ENCODE measurements at regions not wholly inside any gene's neighbourhood (a gene's known extent, or its start where the extent isn't known, plus 50 kb on each side); places are given as distances from the start of the nearest gene placed in this dataset.
"Not testable (repeated sequence)": the region's sequence is repeated elsewhere in the genome, so short reads cannot be mapped to it uniquely, and the experiment has no call there.

DNA sequence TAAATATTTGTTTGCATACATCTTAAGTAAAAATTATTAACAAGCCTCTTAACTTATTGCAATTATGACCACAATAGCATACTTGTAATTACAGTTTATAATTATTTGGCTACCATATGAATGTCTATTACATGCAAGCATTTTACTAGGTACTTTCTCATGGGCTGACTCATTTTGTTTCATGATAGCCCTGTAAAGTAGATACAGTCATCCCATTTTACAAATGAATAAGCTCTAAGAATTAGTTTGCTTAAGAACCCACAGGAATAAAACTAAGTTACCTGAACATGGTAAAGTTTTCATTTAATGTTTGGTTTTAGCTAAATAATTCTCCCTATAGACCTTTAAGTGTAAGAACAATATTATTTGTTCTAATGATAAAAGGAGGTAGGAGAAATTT, 126.6 kb upstream of the IZUMO3 start:
- peaks cover 0 to 3% (median 0%) of the 10 kb centered on the region in 5 experiments for H3K9me3 ChIP-seq (ENCODE audit: control extremely low read depth in 1 of 5, control insufficient read depth in 4 of 5, insufficient read depth in 2 of 5, low read depth in 1 of 5, low read length in 4 of 5)
- H3K36me3 ChIP-seq (ENCODE audit: control insufficient read depth in 4 of 4, insufficient read depth in 4 of 4, low read length in 3 of 4): no peaks in the 10 kb centered on the region
- H3K27ac ChIP-seq (ENCODE audit: insufficient read depth in 1 of 2, low read depth in 1 of 2, low read length in 2 of 2, poor library complexity in 1 of 2, severe bottlenecking in 2 of 2): no peak overlapping the region
- H3K4me3 ChIP-seq (ENCODE audit: control insufficient read depth in 1 of 7, extremely low read depth in 1 of 7, insufficient read depth in 4 of 7, low read depth in 2 of 7, low read length in 6 of 7): no peak overlapping the region
- DNase-seq: no peak
- ChIA-PET CTCF (no interaction called here), POLR2A (no interaction called here)
- no peaks in the 10 kb centered on the region for H3K27me3 ChIP-seq (replicated peaks in 2 of 5; ENCODE audit: control insufficient read depth in 4 of 5, insufficient read depth in 5 of 5, low read length in 4 of 5)
- H3K4me1 ChIP-seq (ENCODE audit: control extremely low read depth in 1 of 4, control insufficient read depth in 4 of 4, insufficient read depth in 4 of 4, low read length in 3 of 4): no peaks in the 10 kb centered on the region

DNA sequence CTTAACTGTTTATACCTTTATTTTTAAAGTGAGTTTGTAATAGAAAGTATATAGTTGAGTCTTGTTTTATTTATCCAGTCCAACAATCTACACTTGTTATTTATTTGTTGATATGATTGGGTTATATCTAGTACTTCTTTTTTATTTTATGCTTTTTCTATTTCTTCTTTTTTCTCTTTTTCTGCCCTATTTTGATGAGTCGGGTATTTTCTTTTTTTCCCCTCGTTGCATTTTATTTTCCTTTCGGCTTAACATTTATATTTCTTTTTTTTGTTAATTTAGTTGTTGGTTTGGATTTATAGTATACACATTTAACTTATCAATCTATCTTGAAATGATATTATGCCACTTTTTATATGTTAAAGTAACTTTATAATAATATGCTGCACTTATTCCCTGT, 111.7 kb upstream of the IZUMO3 start:
- CTCF ChIA-PET: no interaction called here
- H3K4me1 ChIP-seq (ENCODE audit: control extremely low read depth in 1 of 4, control insufficient read depth in 4 of 4, insufficient read depth in 4 of 4, low read length in 3 of 4): no peaks in the 10 kb centered on the region
- DNase-seq: no peak
- no peaks in the 10 kb centered on the region for H3K36me3 ChIP-seq (ENCODE audit: control insufficient read depth in 4 of 4, insufficient read depth in 4 of 4, low read length in 3 of 4)
- WGBS (ENCODE audit: insufficient coverage): no CpG with 5 or more reads among the region's 3 CpGs
- no peaks in the 10 kb centered on the region for H3K9me3 ChIP-seq (ENCODE audit: control extremely low read depth in 1 of 5, control insufficient read depth in 4 of 5, insufficient read depth in 2 of 5, low read depth in 1 of 5, low read length in 4 of 5)
- H3K27me3 ChIP-seq (replicated peaks in 2 of 5; ENCODE audit: control insufficient read depth in 4 of 5, insufficient read depth in 5 of 5, low read length in 4 of 5): no peaks in the 10 kb centered on the region
- H3K27ac ChIP-seq (ENCODE audit: insufficient read depth in 1 of 2, low read depth in 1 of 2, low read length in 2 of 2, poor library complexity in 1 of 2, severe bottlenecking in 2 of 2): no peak overlapping the region
- H3K4me3 ChIP-seq (ENCODE audit: control insufficient read depth in 1 of 7, extremely low read depth in 1 of 7, insufficient read depth in 4 of 7, low read depth in 2 of 7, low read length in 6 of 7): no peak overlapping the region
- POLR2A ChIA-PET: no interaction called here

DNA sequence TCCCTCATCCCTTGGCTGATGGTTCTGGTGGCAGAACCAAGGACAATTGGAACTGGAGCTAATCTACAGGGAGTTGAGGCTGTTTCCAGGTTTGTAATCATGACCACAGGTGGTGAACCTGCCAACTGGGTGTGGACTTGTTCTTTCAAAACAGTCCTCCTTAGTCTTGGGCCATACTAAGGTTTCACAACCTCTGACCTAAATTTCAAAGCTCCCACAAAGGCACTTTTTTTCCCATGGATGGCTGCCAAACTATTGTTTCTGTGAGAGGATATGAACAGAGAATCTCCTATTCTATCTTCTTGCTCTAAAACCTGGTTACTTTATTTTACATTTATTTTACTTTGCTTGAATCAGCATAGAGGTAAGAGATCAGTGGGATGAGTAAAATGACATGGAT, 106.5 kb upstream of the IZUMO3 start:
- H3K4me1 ChIP-seq (ENCODE audit: control extremely low read depth in 1 of 4, control insufficient read depth in 4 of 4, insufficient read depth in 4 of 4, low read length in 3 of 4): no peaks in the 10 kb centered on the region
- no peaks in the 10 kb centered on the region for H3K36me3 ChIP-seq (ENCODE audit: control insufficient read depth in 4 of 4, insufficient read depth in 4 of 4, low read length in 3 of 4)
- H3K4me3 ChIP-seq (ENCODE audit: control insufficient read depth in 1 of 7, extremely low read depth in 1 of 7, insufficient read depth in 4 of 7, low read depth in 2 of 7, low read length in 6 of 7): no peak overlapping the region
- POLR2A ChIA-PET: no interaction called here
- peaks cover 0 to 15% (median 5%) of the 10 kb centered on the region in 5 experiments for H3K9me3 ChIP-seq (ENCODE audit: control extremely low read depth in 1 of 5, control insufficient read depth in 4 of 5, insufficient read depth in 2 of 5, low read depth in 1 of 5, low read length in 4 of 5)
- no peaks in the 10 kb centered on the region for H3K27me3 ChIP-seq (replicated peaks in 2 of 5; ENCODE audit: control insufficient read depth in 4 of 5, insufficient read depth in 5 of 5, low read length in 4 of 5)
- H3K27ac ChIP-seq (ENCODE audit: insufficient read depth in 1 of 2, low read depth in 1 of 2, low read length in 2 of 2, poor library complexity in 1 of 2, severe bottlenecking in 2 of 2): no peak overlapping the region
- CTCF ChIA-PET: no interaction called here
- DNase-seq: no peak

DNA sequence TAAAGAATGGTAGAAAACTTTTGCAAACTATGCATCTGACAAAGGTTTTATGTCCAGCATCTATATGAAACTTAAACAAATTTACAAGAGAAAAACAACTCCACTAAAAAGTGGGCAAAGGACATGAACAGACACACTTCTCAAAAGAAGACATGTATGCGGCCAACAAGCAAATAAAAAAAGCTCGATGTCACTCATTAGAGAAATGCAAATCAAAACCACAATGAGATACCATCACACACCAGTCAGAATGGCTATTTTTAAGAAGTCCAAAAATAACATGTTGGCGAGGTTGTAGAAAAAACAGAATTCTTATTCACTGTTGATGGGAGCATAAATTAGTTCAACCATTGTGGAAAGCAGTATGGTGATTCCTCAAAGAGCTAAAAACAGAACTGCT, 83.1 kb upstream of the IZUMO3 start:
- H3K36me3 ChIP-seq (ENCODE audit: control insufficient read depth in 4 of 4, insufficient read depth in 4 of 4, low read length in 3 of 4); H3K27me3 ChIP-seq (replicated peaks in 2 of 5; ENCODE audit: control insufficient read depth in 4 of 5, insufficient read depth in 5 of 5, low read length in 4 of 5); CTCF ChIA-PET; POLR2A ChIA-PET; H3K4me3 ChIP-seq (ENCODE audit: control insufficient read depth in 1 of 7, extremely low read depth in 1 of 7, insufficient read depth in 4 of 7, low read depth in 2 of 7, low read length in 6 of 7); DNase-seq; H3K9me3 ChIP-seq (ENCODE audit: control extremely low read depth in 1 of 5, control insufficient read depth in 4 of 5, insufficient read depth in 2 of 5, low read depth in 1 of 5, low read length in 4 of 5); H3K27ac ChIP-seq (ENCODE audit: insufficient read depth in 1 of 2, low read depth in 1 of 2, low read length in 2 of 2, poor library complexity in 1 of 2, severe bottlenecking in 2 of 2); H3K4me1 ChIP-seq (ENCODE audit: control extremely low read depth in 1 of 4, control insufficient read depth in 4 of 4, insufficient read depth in 4 of 4, low read length in 3 of 4): not testable (repeated sequence)
- WGBS (ENCODE audit: insufficient coverage): 72% methylated on average over 2 of the region's 3 CpGs

DNA sequence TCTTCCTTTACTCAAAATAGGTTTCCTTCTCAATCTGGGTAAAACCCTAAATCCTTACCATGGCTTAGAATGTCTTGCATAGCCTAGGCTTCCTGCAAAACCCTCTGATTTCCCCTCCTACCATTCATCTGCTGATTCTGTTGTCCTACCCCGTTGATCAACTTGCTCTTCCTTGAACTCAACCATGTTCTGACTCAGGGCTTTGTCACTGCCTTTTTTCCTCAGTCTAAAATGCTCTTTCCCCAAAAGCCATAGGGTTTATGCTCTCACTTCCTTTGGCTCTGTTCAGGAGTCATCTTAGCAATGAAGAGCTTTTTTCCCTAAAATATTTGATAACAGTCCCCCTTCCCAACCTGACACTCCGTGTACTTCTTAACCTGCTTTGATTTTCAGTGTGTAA, 79.4 kb upstream of the IZUMO3 start:
- ChIA-PET CTCF (no interaction called here), POLR2A (no interaction called here)
- H3K27me3 ChIP-seq (replicated peaks in 2 of 5; ENCODE audit: control insufficient read depth in 4 of 5, insufficient read depth in 5 of 5, low read length in 4 of 5): no peaks in the 10 kb centered on the region
- H3K27ac ChIP-seq (ENCODE audit: insufficient read depth in 1 of 2, low read depth in 1 of 2, low read length in 2 of 2, poor library complexity in 1 of 2, severe bottlenecking in 2 of 2): no peak overlapping the region
- H3K4me1 ChIP-seq (ENCODE audit: control extremely low read depth in 1 of 4, control insufficient read depth in 4 of 4, insufficient read depth in 4 of 4, low read length in 3 of 4): peaks cover 0 to 12% (median 2%) of the 10 kb centered on the region in 4 experiments
- no peaks in the 10 kb centered on the region for H3K36me3 ChIP-seq (ENCODE audit: control insufficient read depth in 4 of 4, insufficient read depth in 4 of 4, low read length in 3 of 4)
- no peaks in the 10 kb centered on the region for H3K9me3 ChIP-seq (ENCODE audit: control extremely low read depth in 1 of 5, control insufficient read depth in 4 of 5, insufficient read depth in 2 of 5, low read depth in 1 of 5, low read length in 4 of 5)
- WGBS (ENCODE audit: insufficient coverage): 67% methylated on average over 1 of the region's 2 CpGs
- no peak overlapping the region for H3K4me3 ChIP-seq (ENCODE audit: control insufficient read depth in 1 of 7, extremely low read depth in 1 of 7, insufficient read depth in 4 of 7, low read depth in 2 of 7, low read length in 6 of 7)
- no peak for DNase-seq

DNA sequence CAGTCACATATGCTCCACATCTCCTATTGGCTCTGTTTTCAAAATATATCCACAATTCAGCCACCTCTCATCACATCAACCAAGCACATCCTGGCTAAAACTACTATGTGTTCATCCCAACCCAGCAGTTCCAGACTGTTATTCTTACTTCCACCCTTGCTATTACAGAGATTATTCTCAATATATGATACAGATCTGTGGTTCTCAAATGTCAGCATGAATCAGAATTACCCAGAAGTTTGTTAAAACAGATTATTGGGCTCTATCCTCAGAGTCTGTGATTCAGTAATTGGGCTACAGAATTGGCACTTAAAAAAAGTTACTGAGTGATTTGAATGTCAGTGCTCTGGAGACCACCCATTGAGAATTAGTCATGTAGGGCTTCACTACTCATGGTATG, 78.8 kb upstream of the IZUMO3 start:
- ChIA-PET POLR2A (interaction anchor here (0.6 kb wide), 1 partner anchor 219 kb away, joined by 3 read pairs; no protein-coding TSS in a partner anchor), CTCF (no interaction called here)
- Histone ChIP-seq H3K4me1 (ENCODE audit: control extremely low read depth in 1 of 4, control insufficient read depth in 4 of 4, insufficient read depth in 4 of 4, low read length in 3 of 4) (peaks cover 0 to 12% (median 2%) of the 10 kb centered on the region in 4 experiments), H3K27ac (ENCODE audit: insufficient read depth in 1 of 2, low read depth in 1 of 2, low read length in 2 of 2, poor library complexity in 1 of 2, severe bottlenecking in 2 of 2) (no peak overlapping the region), H3K4me3 (ENCODE audit: control insufficient read depth in 1 of 7, extremely low read depth in 1 of 7, insufficient read depth in 4 of 7, low read depth in 2 of 7, low read length in 6 of 7) (no peak overlapping the region), H3K36me3 (ENCODE audit: control insufficient read depth in 4 of 4, insufficient read depth in 4 of 4, low read length in 3 of 4) (no peaks in the 10 kb centered on the region), H3K9me3 (ENCODE audit: control extremely low read depth in 1 of 5, control insufficient read depth in 4 of 5, insufficient read depth in 2 of 5, low read depth in 1 of 5, low read length in 4 of 5) (no peaks in the 10 kb centered on the region), H3K27me3 (replicated peaks in 2 of 5; ENCODE audit: control insufficient read depth in 4 of 5, insufficient read depth in 5 of 5, low read length in 4 of 5) (no peaks in the 10 kb centered on the region)
- DNase-seq: no peak

DNA sequence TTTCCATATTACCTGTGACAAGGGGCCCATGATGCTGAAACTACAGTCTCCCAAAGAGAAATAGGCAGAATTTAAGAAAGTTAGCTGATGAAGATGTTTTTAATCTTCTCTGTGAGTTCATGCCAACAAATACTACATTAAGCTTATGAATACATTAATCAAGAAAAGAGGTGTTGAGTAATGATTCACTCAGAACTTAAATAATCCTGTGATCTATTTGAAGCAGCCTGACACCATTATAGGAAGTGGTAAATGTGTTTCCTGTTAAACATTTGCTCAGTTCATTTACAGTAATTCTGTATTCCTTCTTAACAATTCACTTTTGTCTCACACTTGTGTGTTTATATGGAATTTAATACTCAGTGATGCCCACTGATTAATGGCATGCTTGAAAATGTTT, 75.0 kb upstream of the IZUMO3 start:
- Histone ChIP-seq H3K4me1 (ENCODE audit: control extremely low read depth in 1 of 4, control insufficient read depth in 4 of 4, insufficient read depth in 4 of 4, low read length in 3 of 4) (peaks cover 0 to 12% (median 2%) of the 10 kb centered on the region in 4 experiments), H3K36me3 (ENCODE audit: control insufficient read depth in 4 of 4, insufficient read depth in 4 of 4, low read length in 3 of 4) (no peaks in the 10 kb centered on the region), H3K9me3 (ENCODE audit: control extremely low read depth in 1 of 5, control insufficient read depth in 4 of 5, insufficient read depth in 2 of 5, low read depth in 1 of 5, low read length in 4 of 5) (no peaks in the 10 kb centered on the region), H3K27me3 (replicated peaks in 2 of 5; ENCODE audit: control insufficient read depth in 4 of 5, insufficient read depth in 5 of 5, low read length in 4 of 5) (no peaks in the 10 kb centered on the region), H3K27ac (ENCODE audit: insufficient read depth in 1 of 2, low read depth in 1 of 2, low read length in 2 of 2, poor library complexity in 1 of 2, severe bottlenecking in 2 of 2) (no peak overlapping the region), H3K4me3 (ENCODE audit: control insufficient read depth in 1 of 7, extremely low read depth in 1 of 7, insufficient read depth in 4 of 7, low read depth in 2 of 7, low read length in 6 of 7) (no peak overlapping the region)
- ChIA-PET CTCF (no interaction called here), POLR2A (no interaction called here)
- DNase-seq: no peak

DNA sequence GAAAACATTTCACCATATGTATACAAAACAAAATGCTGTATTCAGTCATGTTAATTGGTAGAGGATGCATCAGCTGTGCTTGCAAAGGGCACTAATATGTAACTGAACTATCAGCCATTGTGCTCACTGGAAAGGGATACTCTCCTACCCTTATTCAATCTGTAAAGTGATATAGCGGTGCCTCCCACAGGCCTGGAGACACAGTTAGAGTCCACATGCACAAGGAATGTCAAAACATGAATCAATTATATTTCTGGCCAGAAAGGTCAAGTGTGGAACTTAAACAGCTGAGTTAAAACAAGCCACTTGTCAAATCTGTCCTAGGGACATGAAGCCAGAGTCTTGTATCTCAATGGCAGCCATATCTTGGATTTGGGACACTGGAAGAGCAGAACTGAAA, 71.2 kb upstream of the IZUMO3 start:
- WGBS (ENCODE audit: insufficient coverage): 100% methylated on average over 1 of the region's 1 CpG
- ChIA-PET CTCF (no interaction called here), POLR2A (no interaction called here)
- no peak for DNase-seq
- no peaks in the 10 kb centered on the region for H3K36me3 ChIP-seq (ENCODE audit: control insufficient read depth in 4 of 4, insufficient read depth in 4 of 4, low read length in 3 of 4)
- no peaks in the 10 kb centered on the region for H3K27me3 ChIP-seq (replicated peaks in 2 of 5; ENCODE audit: control insufficient read depth in 4 of 5, insufficient read depth in 5 of 5, low read length in 4 of 5)
- peaks cover 0 to 12% (median 2%) of the 10 kb centered on the region in 4 experiments for H3K4me1 ChIP-seq (ENCODE audit: control extremely low read depth in 1 of 4, control insufficient read depth in 4 of 4, insufficient read depth in 4 of 4, low read length in 3 of 4)
- no peak overlapping the region for H3K27ac ChIP-seq (ENCODE audit: insufficient read depth in 1 of 2, low read depth in 1 of 2, low read length in 2 of 2, poor library complexity in 1 of 2, severe bottlenecking in 2 of 2)
- no peaks in the 10 kb centered on the region for H3K9me3 ChIP-seq (ENCODE audit: control extremely low read depth in 1 of 5, control insufficient read depth in 4 of 5, insufficient read depth in 2 of 5, low read depth in 1 of 5, low read length in 4 of 5)
- H3K4me3 ChIP-seq (ENCODE audit: control insufficient read depth in 1 of 7, extremely low read depth in 1 of 7, insufficient read depth in 4 of 7, low read depth in 2 of 7, low read length in 6 of 7): no peak overlapping the region

Data from common myeloid progenitor, CD34-positive (primary cell).